HG03460 (cell line): ENCODE measurements at regions not wholly inside any gene's neighbourhood (a gene's known extent, or its start where the extent isn't known, plus 50 kb on each side); places are given as distances from the start of the nearest gene placed in this dataset.
"Not testable (repeated sequence)": the region's sequence is repeated elsewhere in the genome, so short reads cannot be mapped to it uniquely, and the experiment has no call there.

Source experiments
- ATAC-seq: cut with Tn5 transposase; IDR thresholded peaks from one replicate; pipeline ENCODE4 v1.9.1; 2021; ENCODE audit not compliant: unreplicated experiment

DNA sequence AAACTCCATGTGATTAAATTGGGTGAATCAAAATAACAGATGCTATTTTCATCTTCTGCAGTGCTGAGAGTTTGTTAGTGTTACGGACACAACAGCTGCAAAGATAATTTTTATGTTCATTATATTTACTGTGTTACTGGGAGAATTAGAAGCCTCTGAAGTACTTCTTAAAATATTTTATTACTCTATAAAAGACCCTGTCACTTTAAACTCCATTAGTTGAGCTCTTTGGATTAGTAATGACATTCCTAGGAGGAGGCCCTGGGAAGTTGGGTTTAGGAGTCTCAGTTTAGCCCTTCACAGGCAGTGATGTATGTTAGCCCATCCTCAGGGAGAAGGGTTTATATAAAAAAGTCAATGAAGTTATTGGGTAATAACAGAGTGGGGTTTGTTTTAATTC is 596.7 kb downstream of the JRKL start:
- no peak for ATAC-seq

DNA sequence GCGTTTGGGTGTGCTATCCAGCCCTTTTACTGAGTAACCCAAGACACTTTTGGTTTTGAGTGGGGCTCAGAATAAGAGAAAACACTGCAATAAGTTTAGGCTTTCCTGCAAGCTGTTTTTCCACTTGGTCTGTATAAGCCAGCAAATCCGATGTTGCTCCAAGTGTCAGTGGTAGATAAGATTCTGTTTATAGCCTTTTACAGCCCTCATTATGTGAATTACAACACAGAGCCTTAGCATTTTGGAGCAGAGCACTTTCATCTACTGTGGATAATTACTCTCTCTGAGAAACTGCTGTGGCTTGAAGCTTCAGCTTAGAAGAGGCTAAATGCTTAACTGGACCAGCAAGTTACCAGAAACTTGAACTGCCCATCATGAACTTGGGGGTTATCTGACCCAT is 601.1 kb downstream of the JRKL start:
- no peak for ATAC-seq

DNA sequence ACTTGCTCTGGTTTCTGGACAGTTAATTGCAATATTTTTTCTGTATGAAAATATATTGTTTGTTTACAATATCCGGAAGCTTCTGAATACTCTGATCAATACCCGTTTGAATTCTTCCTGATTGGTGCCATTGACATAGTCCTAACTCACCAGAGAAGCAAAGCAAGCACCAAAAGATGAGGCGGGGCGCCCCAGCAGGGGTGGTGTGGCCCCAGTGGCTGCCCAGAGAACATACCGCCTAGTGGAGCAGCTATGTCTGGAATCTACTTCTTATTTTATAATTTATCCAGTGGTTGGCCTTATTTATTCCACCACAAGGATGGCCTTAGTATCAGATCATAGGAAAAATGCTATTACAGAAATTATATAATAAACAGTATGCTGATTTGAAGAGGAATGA is 610.7 kb downstream of the JRKL start:
- no peak for ATAC-seq

DNA sequence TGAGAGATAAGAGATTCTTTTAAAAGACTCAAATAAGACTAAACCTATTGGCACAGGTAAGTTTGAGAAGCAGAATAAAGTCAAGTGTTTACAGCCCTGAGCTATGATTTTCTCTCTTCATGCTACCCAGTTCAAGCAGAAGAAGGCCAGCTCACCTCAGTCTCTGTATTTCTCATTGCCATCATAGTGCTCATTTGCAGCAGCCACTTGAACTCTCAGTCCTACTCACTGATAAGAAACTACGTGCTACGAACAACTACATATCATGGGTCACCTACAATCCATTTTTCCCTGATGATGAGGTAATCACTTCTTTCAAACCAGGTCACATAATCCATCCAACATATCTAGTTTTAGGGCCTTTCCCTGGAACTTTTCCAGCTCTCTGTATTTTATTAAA is 617.5 kb downstream of the JRKL start:
- ATAC-seq, result no peak

DNA sequence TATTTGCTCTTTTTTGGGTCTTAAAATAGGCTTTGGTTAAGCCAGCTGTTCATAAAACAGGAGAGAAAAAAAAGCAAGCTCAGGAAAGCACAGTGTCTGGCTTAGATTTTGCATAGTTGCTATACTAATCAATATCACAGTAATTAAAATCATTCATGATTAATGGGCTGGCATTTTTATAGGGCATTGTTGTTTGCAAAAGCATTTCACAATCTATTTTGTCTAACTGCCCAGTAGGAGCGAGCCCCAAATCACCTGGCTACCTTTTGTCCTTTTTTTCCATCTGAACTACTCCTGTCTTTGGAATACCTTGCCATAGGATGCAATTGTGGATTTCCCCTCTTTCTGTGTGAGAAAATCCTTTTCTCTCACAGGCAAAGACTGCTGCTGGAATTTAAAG is 619.8 kb downstream of the JRKL start:
- ATAC-seq, result no peak

DNA sequence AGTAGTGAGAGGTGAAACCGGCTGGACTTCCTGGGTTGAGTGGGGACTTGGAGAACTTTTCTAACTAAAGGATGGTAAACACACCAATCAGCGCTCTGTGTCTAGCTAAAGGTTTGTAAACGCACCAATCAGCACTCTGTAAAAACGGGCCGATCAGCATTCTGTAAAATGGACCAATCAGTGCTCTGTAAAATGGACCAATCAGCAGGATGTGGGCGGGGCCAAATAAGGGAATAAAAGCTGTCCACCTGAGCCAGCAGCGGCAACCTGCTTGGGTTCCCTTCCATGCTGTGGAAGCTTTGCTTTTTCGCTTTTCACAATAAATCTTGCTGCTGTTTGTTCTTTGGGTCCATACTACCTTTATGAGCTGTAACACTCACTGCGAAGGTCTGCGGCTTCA is 621.2 kb downstream of the JRKL start:
- not testable (repeated sequence) for ATAC-seq

DNA sequence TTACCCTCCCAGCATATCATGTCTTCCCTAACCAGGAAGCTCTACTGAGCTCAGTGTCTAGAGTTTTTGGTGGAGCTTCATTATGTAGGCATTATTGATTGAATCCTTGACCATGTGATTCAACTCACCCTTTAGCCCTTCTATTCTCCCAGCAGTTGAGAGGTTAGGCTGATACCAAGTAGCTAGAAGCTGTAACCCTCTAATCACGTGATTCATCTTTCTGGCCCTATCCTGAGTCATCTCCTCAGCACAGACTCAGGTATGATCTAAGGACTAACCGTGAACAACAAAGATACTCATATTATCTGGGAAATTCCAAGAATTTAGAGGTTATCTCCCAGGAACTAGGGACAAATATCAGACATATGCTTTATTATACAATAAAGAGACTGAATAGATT is 625.5 kb downstream of the JRKL start:
- ATAC-seq, result no peak

DNA sequence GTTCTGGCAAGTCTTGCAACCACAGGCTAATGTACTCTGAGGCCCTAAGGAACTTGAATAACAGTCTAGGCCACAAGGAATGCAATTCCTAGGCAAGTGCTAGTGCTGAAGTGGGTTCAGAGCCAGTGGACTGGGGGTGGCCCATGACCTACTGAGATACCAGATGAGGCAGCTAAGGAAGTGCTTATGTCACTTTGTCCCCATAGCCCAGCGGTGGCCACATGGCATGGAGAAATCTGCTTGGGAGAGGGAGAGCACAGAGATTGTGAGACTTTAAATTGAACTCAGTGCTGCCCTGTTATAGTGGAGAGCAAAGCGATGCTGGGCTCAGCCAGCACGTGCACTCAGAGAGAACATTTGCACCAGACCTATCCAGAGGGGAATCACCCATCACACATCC is 629.5 kb downstream of the JRKL start:
- no peak for ATAC-seq

DNA sequence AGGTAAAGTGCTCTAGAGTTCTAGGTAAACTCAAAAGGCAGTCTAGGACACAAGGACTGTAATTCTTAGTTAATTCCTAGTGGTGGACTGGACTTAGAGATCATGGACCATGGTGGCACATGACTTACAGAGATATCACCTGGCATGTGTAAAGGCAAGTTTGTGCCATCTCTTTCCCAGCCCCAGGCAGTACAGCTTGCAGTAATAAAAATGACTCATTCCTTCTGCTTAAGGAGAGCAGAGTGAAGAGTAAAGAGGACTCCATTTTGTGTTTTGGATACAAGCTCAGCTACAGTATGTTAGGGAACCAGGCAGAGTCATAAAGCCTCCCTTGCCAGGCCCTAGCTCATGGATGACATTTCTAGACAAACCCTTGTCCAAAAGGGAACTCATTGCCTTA is 629.9 kb downstream of the JRKL start:
- ATAC-seq, result no peak

DNA sequence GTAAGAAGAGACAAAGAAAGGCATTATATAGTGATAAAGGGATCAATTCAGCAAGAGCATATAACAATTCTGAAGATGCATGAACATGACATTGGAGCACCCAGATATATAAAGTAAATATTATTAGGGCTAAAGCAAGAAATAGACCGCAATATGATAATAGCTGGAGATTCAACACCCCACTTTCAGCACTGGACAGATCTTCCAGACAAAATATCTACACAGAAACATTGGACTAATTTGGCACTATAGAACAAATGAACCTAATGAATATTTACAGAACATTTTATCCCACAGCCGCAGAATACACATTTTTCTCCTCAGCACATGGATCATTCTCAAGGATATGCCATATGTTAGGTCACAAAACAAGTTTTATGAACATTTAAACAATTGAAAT is 633.1 kb downstream of the JRKL start:
- no peak for ATAC-seq

DNA sequence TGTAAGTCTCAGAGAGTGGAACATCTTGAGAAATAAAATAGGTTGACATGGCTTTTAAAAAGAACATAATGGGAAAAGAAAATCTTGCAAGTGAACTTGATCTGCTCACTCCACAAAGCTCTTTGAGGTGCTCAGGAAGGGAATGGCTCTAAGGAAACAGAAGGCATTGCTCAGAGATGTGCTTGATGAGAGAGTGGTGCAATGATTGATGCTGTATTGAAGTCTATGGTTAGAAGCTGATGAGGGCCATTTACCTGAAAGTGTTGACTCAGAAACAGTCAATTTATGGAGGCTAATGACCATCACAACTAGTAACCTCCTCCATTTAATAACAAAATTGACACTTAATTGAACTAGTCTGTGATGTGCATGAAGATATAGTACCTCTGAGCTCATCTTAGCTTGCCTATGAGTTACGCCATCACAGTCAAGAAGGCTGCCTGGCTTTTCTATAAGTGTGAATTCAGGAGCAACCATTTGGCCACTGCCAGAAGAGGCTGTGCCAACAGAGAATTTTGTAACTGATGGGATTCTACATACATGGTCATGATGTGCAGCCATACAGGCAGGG is 639.1 kb downstream of the JRKL start:
- ATAC-seq, result no peak

DNA sequence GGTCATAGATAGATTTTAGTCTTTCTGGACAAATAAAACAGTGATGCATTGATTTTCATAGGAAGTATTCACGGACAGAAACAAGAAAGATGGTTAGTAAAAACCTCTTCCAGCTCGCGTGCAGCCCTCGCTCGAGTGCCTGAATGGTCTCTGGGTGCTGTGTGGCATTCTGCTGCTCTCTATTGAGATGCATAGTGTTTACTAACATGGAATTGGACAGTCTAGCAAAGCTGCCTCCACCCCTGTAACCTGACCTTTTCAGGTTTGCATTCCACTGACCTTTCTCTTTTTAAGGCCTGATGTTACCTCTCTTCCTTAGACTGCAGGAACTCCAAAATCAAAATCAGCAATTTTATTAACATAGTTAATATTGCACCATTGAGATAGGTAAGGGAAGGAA is 643.4 kb downstream of the JRKL start:
- ATAC-seq, result no peak

DNA sequence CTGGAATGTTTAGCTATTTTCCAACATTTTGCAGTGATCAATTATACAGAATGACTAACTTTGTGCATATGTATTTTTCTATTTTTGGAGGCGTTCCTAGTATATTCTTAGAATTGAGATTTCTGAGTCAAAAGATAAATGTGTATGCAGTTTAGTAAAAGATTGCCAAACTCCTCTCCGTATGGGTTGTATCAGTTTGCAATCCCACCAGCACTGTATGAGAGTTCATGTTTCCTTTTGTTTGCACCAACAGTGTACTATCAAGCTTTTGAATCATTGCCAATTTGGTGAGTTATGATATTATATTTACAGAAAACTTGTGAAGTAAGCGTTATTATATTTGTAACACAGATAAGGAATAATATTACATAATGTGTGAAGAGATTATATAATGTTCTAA is 658.7 kb downstream of the JRKL start:
- no peak for ATAC-seq

DNA sequence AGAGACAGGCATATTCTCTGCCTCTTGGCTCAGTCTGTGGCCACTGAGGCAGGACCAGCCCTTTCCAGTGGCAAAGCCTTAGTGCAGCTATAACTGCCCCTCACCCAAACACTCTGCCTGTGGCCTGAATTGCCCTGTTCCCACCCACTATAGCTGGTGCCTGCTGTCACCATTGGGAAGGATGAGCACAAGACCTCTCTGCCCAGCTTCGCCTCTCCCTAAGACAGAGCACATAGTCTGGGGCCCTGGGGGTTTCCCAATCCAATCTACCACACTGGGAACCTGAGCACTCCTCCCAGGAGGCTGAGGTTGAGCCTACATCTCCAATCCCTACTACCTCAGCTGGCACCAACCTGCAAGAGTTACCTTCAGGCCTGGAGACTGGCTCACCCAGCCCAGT is 670.4 kb downstream of the JRKL start:
- no peak for ATAC-seq

DNA sequence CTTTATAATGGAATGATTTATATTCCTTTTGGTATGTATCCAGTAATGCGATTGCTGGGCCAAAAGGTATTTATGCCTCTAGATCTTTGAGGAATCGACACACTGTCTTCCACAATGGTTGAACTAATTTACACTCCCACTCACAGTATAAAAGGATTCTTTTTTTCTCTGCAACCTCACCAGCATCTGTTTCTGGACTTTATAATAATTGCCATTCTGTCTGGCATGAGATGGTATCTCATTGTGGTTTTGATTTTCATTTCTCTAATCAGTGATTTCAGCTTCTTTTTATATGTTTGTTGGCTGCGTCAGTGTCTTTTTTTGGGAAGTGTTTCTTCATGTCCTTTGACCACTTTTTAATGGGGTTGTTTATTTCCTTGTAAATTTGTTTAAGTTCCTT is 679.3 kb downstream of the JRKL start:
- ATAC-seq, result no peak

DNA sequence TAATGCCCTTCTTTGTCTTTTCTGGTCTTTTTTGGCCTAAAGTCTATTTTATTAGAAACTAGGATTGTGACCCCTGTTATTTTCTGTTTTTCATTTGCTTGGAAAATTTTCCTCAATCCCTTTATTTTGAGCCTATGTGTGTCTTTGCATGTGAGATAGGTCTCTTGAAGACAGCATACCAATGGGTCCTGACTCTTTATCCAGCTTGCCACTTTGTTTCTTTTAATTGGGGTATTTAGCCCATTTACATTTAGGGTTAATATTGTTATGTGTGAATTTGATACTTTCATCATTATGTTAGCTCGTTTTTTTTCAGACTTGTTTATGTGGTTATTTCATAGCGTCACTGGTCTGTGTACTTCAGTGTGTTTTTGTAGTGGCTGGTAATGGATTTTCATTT is 682.6 kb downstream of the JRKL start:
- ATAC-seq, result no peak

DNA sequence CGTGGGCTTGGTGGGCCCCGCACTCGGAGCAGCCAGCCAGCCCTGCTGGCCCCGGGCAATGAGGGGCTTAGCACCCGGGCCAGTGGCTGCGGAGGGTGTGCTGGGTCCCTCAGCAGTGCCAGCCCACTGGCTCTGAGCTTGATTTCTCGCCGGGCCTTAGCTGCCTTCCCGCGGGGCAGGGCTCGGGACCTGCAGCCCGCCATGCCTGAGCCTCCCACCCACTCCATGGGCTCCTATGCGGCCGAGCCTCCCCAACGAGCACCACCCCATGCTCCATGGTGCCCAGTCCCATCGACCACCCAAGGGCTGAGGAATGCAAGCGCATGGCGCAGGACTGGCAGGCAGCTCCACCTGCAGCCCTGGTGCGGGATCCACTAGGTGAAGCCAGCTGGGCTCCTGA is 686.9 kb downstream of the JRKL start:
- ATAC-seq, result not testable (repeated sequence)

DNA sequence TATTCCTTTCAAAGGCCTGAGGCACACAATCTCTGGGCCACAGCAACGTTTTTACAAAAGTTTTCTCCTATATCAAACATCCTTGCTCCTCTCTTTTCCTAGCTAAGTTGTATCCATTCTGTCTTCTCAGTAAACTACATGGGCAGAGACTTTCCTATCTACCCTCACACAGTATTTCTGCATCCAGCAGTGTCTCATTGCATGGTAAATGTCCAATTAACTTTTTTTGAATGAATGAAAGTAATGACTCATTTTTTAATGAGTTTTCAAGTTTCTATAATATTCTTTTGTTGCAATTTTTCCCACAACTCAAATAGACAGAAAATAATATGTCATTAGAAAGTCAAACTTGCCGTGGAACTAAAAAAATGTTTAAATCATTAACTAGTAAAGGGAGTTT is 688.6 kb downstream of the JRKL start:
- no peak for ATAC-seq

DNA sequence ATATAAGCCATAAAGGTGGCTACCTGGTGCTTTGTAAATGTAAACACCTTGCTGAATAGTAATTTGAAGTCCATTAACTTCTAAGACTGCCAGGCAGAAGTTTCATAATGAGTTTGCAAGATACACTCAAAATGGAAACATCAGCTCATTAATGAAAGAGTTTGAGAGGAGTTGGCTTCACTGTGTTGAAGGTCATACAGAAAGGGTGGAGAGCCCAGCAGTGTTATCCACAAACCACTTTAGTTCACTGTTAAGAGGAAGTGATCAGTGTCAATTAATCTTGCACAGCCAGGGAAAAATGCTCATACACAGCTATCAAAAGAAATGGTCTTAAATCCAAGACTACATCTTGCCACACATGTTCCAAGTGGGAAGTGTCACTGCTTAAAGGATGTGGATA is 689.4 kb downstream of the JRKL start:
- ATAC-seq, result no peak

DNA sequence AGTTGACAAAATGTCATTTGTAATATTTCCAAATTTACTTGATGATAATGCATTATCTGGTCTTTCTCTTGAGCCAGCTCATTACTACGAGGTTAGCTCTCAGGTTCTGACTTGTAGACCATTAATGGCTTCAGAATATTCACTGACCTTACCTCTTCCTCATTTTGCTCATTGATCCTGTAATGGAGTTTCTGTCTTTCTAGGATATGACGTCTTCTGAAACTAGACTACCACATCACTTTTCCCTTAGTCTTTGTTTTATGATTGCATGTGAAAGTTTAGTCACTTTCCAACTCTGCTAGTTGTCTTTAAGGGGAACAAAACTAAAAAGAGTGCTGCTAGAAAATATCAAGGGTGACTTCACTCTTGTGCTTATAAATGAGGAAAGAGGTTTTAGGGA is 697.6 kb downstream of the JRKL start:
- ATAC-seq, result no peak

DNA sequence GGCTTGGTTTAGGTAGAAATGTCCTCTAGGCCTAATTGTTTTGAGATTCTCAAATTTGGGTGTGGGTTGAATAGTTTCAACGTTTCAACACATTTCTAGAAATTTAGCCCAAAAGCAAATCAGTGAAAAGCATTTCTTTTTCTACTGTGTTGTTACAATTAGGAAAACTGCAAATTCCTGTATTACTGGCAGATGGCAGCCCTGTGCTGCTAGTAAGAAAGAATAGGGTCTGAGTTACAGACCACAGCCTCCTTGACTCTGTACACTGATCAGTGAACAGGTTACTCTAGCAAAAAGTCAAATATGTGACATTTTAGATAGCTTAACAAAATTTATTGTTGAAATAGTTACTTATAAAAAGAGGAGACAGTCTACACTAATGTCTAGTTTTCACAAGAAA is 703.0 kb downstream of the JRKL start:
- no peak for ATAC-seq

DNA sequence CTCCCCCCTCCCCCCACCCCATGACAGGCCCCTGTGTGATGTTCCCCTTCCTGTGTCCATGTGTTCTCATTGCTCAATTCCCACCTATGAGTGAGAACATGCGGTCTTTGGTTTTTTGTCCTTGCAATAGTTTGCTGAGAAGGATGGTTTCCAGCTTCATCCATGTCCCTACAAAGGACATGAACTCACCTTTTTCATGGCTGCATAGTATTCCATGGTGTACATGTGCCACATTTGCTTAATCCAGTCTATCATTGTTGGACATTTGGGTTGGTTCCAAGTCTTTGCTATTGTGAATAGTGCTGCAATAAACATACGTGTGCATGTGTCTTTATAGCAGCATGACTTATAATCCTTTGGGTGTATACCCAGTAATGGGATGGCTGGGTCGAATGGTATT is 712.4 kb downstream of the JRKL start:
- not testable (repeated sequence) for ATAC-seq

DNA sequence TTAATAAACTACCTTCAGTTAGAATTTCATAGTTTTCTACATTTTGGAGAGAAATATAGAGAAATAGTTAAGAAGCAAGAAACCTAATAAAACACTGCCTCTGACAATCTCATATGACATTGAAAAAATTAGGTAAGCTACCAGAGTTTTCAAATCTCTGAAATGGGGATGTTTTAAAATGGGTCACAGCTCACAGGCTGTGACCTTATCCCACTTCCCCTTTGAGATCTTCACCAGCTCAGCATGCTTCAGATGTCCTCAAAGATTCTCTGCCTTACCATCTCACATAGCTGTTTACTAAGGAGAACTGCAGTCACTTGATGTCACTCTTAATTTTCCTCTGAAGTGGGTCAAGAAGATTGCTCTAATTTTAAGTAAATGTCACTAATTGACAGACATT is 717.8 kb downstream of the JRKL start:
- no peak for ATAC-seq

DNA sequence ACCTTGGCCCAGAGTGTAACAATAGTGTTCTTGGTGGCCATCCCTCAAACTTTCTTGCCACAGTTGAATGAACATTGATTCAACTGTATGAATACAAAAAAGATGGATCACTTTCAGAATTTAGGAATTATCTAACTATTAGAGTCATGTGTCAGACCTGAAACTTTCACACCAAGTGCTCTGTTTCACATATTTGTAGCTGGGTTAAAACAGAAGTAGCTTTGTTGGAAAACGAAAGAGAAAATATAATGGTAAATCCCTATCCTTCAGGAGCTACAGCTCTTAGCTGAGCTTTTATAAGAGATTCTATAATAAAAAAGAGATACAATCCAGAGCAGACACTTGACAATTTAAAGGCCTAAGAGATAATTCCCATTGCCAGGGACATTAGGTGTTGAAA is 719.3 kb downstream of the JRKL start:
- ATAC-seq, result no peak
